ENCODE measurements at regions not wholly inside any gene's neighbourhood (a gene's known extent, or its start where the extent isn't known, plus 50 kb on each side); places are given as distances from the start of the nearest gene placed in this dataset.
A peak's percentile ranks its signal among the peaks of the same experiment; 100 is the strongest.

- Mint-ChIP-seq H3K4me3 (peak overlapping the region; percentile 28), H3K9me3 (no peaks in the 10 kb centered on the region)
- intact Hi-C loops (cut with micrococcal nuclease), result loop anchor here (1.0 to 5.0 kb wide), 6 partner anchors 35 to 208 kb away; partner anchors contain the start of genes ITGA1 and PELO
These were observed 78.4 kb upstream of the ITGA1 start for GRCh38 chr5:52709167-52709925.

GRCh38 chr5:52710310-52710971 lies 77.3 kb upstream of the ITGA1 start:
- H3K9me3 Mint-ChIP-seq, result no peaks in the 10 kb centered on the region
- H3K27ac Mint-ChIP-seq, result peak overlapping the region; percentile 69
- H3K4me1 Mint-ChIP-seq (ENCODE audit: low read depth), result peaks cover 71% of the 10 kb centered on the region

More at GRCh38 chr5:52709167-52709925, 78.4 kb upstream of the ITGA1 start:
- Mint-ChIP-seq H3K4me1 (ENCODE audit: low read depth) (peaks cover 74% of the 10 kb centered on the region), H3K27me3 (ENCODE audit: insufficient read depth) (no peaks in the 10 kb centered on the region), H3K27ac (peak overlapping the region; percentile 59), H3K36me3 (ENCODE audit: low read depth) (peaks cover 9% of the 10 kb centered on the region)
- DNase-seq (ENCODE audit: low spot score), result peak; percentile 17

GRCh38 chr5:52710972-52711596 lies 76.6 kb upstream of the ITGA1 start:
- no peak for DNase-seq (ENCODE audit: low spot score)
- H3K36me3 Mint-ChIP-seq (ENCODE audit: low read depth), result peaks cover 12% of the 10 kb centered on the region
- H3K4me1 Mint-ChIP-seq (ENCODE audit: low read depth), result peaks cover 65% of the 10 kb centered on the region
- H3K27ac Mint-ChIP-seq, result no peak overlapping the region
- no peaks in the 10 kb centered on the region for H3K9me3 Mint-ChIP-seq
- intact Hi-C loops (cut with micrococcal nuclease), result no loop called here
- no peak overlapping the region for H3K4me3 Mint-ChIP-seq
- H3K27me3 Mint-ChIP-seq (ENCODE audit: insufficient read depth), result no peaks in the 10 kb centered on the region

More at GRCh38 chr5:52710310-52710971, 77.3 kb upstream of the ITGA1 start:
- Mint-ChIP-seq H3K36me3 (ENCODE audit: low read depth) (peaks cover 12% of the 10 kb centered on the region), H3K27me3 (ENCODE audit: insufficient read depth) (no peaks in the 10 kb centered on the region), H3K4me3 (no peak overlapping the region)
- no peak for DNase-seq (ENCODE audit: low spot score)
- intact Hi-C loops (cut with micrococcal nuclease), result no loop called here

DNA sequence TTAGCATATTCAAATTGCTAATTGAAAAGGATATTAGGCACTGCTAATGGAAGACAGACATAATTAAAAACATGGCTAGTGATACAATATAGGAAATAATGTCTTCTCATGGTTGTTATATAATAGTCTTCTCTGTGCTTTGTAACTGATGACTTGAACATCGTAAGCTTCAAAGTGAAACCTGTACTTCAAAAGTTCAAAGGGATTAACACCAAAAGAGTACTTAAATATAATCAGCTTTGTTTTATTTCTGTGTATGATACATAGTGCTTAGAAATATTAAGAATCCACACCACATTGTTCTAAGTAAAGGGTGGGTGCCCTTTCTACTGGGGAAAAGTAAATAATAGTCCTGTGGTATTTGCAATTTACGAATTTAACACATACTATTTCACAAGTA lies 75.4 kb upstream of the ITGA1 start:
- no peak overlapping the region for H3K4me3 Mint-ChIP-seq
- no peak for DNase-seq (ENCODE audit: low spot score)
- H3K9me3 Mint-ChIP-seq, result peaks cover 11% of the 10 kb centered on the region
- peaks cover 54% of the 10 kb centered on the region for H3K4me1 Mint-ChIP-seq (ENCODE audit: low read depth)
- intact Hi-C loops (cut with micrococcal nuclease), result no loop called here
- H3K27ac Mint-ChIP-seq, result no peak overlapping the region
- H3K27me3 Mint-ChIP-seq (ENCODE audit: insufficient read depth), result no peaks in the 10 kb centered on the region
- H3K36me3 Mint-ChIP-seq (ENCODE audit: low read depth), result peaks cover 20% of the 10 kb centered on the region

DNA sequence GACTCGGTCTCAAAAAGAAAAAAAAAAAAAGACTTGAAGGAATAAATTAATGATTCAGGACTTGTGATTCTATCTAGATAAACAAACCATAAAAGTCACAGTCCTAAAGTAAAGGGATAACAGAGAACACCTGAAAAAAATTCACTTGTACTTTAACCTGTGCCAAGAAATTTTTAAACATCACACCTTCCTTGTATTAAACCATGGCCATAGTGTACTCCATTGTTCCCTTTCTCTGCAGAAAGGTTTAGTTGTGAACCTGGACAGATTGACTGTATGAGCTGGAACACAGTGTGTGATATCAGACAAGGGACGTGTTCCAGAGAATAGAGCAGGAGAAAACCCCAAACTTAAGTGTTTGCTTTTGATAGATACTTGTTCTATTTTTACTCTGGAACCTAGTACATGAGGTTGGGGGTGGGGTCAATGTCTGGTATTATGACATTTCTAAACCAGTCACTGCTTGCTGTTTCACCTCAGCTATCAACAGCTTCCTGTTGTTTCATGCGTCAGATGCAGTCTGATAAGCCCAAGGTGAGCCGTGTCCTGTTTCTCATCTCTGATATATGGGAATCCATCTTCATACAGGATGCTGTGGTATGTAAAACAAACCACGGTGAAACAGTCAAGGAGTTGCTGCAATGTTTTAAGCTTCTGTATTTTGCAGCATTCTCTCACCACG lies 62.5 kb upstream of the ITGA1 start:
- Mint-ChIP-seq H3K36me3 (ENCODE audit: low read depth) (peaks cover 25% of the 10 kb centered on the region), H3K9me3 (peaks cover 17% of the 10 kb centered on the region)

DNA sequence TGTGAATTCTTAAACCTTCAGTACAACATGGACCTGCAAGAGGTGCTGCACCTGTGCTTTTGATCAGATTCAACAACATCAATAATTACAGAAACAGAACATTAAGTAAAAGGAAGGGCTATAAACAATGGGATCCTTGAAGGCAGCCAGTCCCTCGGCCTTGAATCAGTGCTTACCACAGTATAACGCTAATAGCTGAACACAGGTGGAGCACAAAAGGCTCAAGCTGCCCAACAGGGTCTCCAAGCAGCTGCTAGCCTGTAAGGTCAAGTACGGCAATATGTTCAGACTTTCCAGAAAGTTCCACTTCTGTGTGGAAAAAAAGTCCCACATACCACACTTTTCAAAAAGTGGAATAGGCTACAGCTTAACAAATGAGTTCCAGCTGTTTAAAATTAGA lies 61.9 kb upstream of the ITGA1 start:
- Mint-ChIP-seq H3K27me3 (ENCODE audit: insufficient read depth) (no peaks in the 10 kb centered on the region), H3K9me3 (peaks cover 14% of the 10 kb centered on the region), H3K4me3 (peak overlapping the region; percentile 78), H3K27ac (peak overlapping the region; percentile 85), H3K36me3 (ENCODE audit: low read depth) (peaks cover 21% of the 10 kb centered on the region), H3K4me1 (ENCODE audit: low read depth) (peaks cover 59% of the 10 kb centered on the region)
- intact Hi-C loops (cut with micrococcal nuclease), result loop anchor here (1.0 kb wide), 4 partner anchors 17 to 74 kb away; partner anchors contain the start of genes ITGA1 and PELO
- DNase-seq (ENCODE audit: low spot score), result no peak

More for the DNA sequence above, 62.5 kb upstream of the ITGA1 start:
- peak; percentile 69 for DNase-seq (ENCODE audit: low spot score)
- Mint-ChIP-seq H3K4me1 (ENCODE audit: low read depth) (peaks cover 61% of the 10 kb centered on the region), H3K27ac (peak overlapping the region; percentile 85), H3K27me3 (ENCODE audit: insufficient read depth) (no peaks in the 10 kb centered on the region), H3K4me3 (peak overlapping the region; percentile 78)
- intact Hi-C loops (cut with micrococcal nuclease), result loop anchor here (1.0 kb wide), 4 partner anchors 18 to 75 kb away; partner anchors contain the start of genes ITGA1 and PELO

GRCh38 chr5:52727020-52727419 lies 60.7 kb upstream of the ITGA1 start:
- DNase-seq (ENCODE audit: low spot score), result no peak
- H3K36me3 Mint-ChIP-seq (ENCODE audit: low read depth), result peaks cover 20% of the 10 kb centered on the region
- no peaks in the 10 kb centered on the region for H3K27me3 Mint-ChIP-seq (ENCODE audit: insufficient read depth)
- intact Hi-C loops (cut with micrococcal nuclease), result no loop called here
- peaks cover 16% of the 10 kb centered on the region for H3K9me3 Mint-ChIP-seq
- H3K4me3 Mint-ChIP-seq, result no peak overlapping the region
- no peak overlapping the region for H3K27ac Mint-ChIP-seq
- H3K4me1 Mint-ChIP-seq (ENCODE audit: low read depth), result peaks cover 62% of the 10 kb centered on the region

GRCh38 chr5:52727576-52727975 lies 60.1 kb upstream of the ITGA1 start:
- Mint-ChIP-seq H3K27ac (no peak overlapping the region), H3K4me1 (ENCODE audit: low read depth) (peaks cover 66% of the 10 kb centered on the region), H3K4me3 (no peak overlapping the region), H3K27me3 (ENCODE audit: insufficient read depth) (no peaks in the 10 kb centered on the region), H3K9me3 (peaks cover 19% of the 10 kb centered on the region), H3K36me3 (ENCODE audit: low read depth) (peaks cover 24% of the 10 kb centered on the region)
- intact Hi-C loops (cut with micrococcal nuclease), result no loop called here
- no peak for DNase-seq (ENCODE audit: low spot score)

DNA sequence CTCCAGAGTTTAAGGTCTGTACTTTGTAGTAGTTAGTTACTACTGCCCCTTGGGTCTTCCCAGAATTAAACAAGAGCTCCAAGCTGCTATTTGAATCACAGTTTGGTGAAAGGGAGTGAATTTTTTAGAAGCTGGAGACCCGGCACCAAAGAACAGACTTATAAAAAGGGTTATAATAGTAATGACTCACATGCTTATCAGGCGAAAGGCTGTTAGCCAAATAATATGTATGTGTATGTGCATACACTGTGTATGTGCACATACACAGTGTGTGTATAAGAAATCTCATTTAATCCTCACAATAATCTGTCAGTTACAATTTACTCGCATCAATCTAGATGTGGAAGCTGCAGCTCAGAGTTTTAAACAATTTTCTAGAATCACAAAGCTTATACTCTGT lies 59.5 kb upstream of the ITGA1 start:
- H3K4me1 Mint-ChIP-seq (ENCODE audit: low read depth), result peaks cover 66% of the 10 kb centered on the region
- no peaks in the 10 kb centered on the region for H3K27me3 Mint-ChIP-seq (ENCODE audit: insufficient read depth)
- DNase-seq (ENCODE audit: low spot score), result no peak
- intact Hi-C loops (cut with micrococcal nuclease), result no loop called here
- peaks cover 23% of the 10 kb centered on the region for H3K36me3 Mint-ChIP-seq (ENCODE audit: low read depth)
- no peak overlapping the region for H3K27ac Mint-ChIP-seq
- no peak overlapping the region for H3K4me3 Mint-ChIP-seq
- H3K9me3 Mint-ChIP-seq, result peaks cover 19% of the 10 kb centered on the region

DNA sequence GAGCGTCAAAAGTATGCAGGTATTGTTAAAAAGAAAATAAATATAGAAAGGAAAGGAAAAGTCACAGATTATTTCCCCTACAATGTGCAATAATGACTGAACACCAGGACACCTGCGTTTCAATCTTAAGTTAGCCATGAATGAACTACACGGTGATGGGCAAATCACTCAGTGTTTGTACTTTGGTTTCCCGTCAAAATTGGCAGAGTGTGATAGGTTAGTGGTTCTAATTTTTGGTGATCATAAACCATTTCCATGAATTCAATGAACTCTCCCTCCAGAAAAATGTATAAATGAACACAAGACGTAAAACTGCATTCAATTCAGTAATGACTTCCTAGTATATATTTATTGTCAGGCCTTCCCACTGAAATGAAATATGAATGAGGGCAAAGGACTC lies 59.0 kb upstream of the ITGA1 start:
- Mint-ChIP-seq H3K36me3 (ENCODE audit: low read depth) (peaks cover 20% of the 10 kb centered on the region), H3K27ac (no peak overlapping the region), H3K4me3 (no peak overlapping the region), H3K4me1 (ENCODE audit: low read depth) (peaks cover 66% of the 10 kb centered on the region), H3K9me3 (peaks cover 19% of the 10 kb centered on the region), H3K27me3 (ENCODE audit: insufficient read depth) (no peaks in the 10 kb centered on the region)
- intact Hi-C loops (cut with micrococcal nuclease), result no loop called here
- DNase-seq (ENCODE audit: low spot score), result no peak

GRCh38 chr5:52731274-52732027 lies 56.3 kb upstream of the ITGA1 start:
- H3K4me1 Mint-ChIP-seq (ENCODE audit: low read depth), result peaks cover 42% of the 10 kb centered on the region
- intact Hi-C loops (cut with micrococcal nuclease), result no loop called here
- H3K4me3 Mint-ChIP-seq, result no peak overlapping the region
- peaks cover 13% of the 10 kb centered on the region for H3K9me3 Mint-ChIP-seq
- H3K36me3 Mint-ChIP-seq (ENCODE audit: low read depth), result peaks cover 13% of the 10 kb centered on the region
- H3K27me3 Mint-ChIP-seq (ENCODE audit: insufficient read depth), result no peaks in the 10 kb centered on the region
- no peak for DNase-seq (ENCODE audit: low spot score)
- no peak overlapping the region for H3K27ac Mint-ChIP-seq

- DNase-seq (ENCODE audit: low spot score), result no peak
- peaks cover 20% of the 10 kb centered on the region for H3K9me3 Mint-ChIP-seq
- no peak overlapping the region for H3K4me3 Mint-ChIP-seq
- no peak overlapping the region for H3K27ac Mint-ChIP-seq
- intact Hi-C loops (cut with micrococcal nuclease), result no loop called here
- H3K4me1 Mint-ChIP-seq (ENCODE audit: low read depth), result peaks cover 35% of the 10 kb centered on the region
- no peaks in the 10 kb centered on the region for H3K27me3 Mint-ChIP-seq (ENCODE audit: insufficient read depth)
- peaks cover 16% of the 10 kb centered on the region for H3K36me3 Mint-ChIP-seq (ENCODE audit: low read depth)
These were observed 53.2 kb upstream of the ITGA1 start for GRCh38 chr5:52734557-52734956.
